ENCODE measurements at regions not wholly inside any gene's neighbourhood (a gene's known extent, or its start where the extent isn't known, plus 50 kb on each side); places are given as distances from the start of the nearest gene placed in this dataset.

DNA sequence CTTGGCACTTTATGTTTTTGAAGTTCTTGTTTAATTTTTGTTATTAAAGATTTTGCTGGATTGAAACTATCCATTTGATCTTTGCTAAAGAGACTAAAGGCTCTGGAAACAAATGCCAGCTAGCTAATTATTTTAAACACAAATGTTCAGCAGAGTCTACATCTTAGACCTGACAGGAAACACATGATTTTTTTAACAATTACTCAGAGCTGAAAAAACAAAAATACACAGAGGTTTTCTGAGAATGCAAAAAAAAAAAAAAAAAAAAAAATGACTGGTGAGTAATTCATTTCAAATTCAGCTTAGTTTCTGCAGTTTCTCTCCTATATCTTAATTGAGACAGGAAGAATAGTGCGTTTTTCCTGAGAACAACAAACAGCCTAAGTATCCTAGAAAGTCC, 448.0 kb downstream of the TENT5A start:
- TF ChIP-seq, protein P1, sequence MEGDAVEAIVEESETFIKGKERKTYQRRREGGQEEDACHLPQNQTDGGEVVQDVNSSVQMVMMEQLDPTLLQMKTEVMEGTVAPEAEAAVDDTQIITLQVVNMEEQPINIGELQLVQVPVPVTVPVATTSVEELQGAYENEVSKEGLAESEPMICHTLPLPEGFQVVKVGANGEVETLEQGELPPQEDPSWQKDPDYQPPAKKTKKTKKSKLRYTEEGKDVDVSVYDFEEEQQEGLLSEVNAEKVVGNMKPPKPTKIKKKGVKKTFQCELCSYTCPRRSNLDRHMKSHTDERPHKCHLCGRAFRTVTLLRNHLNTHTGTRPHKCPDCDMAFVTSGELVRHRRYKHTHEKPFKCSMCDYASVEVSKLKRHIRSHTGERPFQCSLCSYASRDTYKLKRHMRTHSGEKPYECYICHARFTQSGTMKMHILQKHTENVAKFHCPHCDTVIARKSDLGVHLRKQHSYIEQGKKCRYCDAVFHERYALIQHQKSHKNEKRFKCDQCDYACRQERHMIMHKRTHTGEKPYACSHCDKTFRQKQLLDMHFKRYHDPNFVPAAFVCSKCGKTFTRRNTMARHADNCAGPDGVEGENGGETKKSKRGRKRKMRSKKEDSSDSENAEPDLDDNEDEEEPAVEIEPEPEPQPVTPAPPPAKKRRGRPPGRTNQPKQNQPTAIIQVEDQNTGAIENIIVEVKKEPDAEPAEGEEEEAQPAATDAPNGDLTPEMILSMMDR (IDR thresholded peaks at IDR 0.05), result no peak
- TF ChIP-seq POLR2A (IDR thresholded peaks at IDR 0.05), result no peak
